GM23338 (cell line): ENCODE measurements at regions not wholly inside any gene's neighbourhood (a gene's known extent, or its start where the extent isn't known, plus 50 kb on each side); places are given as distances from the start of the nearest gene placed in this dataset.

Source experiments
- ATAC-seq: fragments of 200-7000 bp; cut with Tn5 transposase; 3 replicates; pipeline ENCODE4 v1.9.1; 2020
- DNase-seq: peaks from one replicate; pipeline ENCODE4 v3.0.0-alpha.2; 2015; ENCODE audit warnings: low spot score
- H2AFZ ChIP-seq: fragments of 200-600 bp; sonication (generic); 2 replicates; pipeline ENCODE4 v1.8.0; 2016; ENCODE audit warnings: antibody characterized with exemption, mild to moderate bottlenecking, moderate library complexity
- H3F3A ChIP-seq: fragments of 200-600 bp; sonication (generic); replicated peaks from 2 replicates; pipeline ENCODE4 v1.8.0; 2017; ENCODE audit warnings: antibody characterized with exemption, mixed run types, low read depth
- H3K27ac ChIP-seq: fragments of 200-600 bp; sonication (generic); 2 replicates; pipeline ENCODE4 v1.6.1; 2016; ENCODE audit warnings: low read depth
- H3K27me3 ChIP-seq: fragments of 200-600 bp; sonication (generic); 2 replicates; pipeline ENCODE4 v1.8.0; 2016; ENCODE audit warnings: mild to moderate bottlenecking, mixed run types, moderate library complexity; ENCODE audit not compliant: insufficient read depth
- H3K36me3 ChIP-seq: fragments of 200-600 bp; sonication (generic); 2 replicates; pipeline ENCODE4 v1.8.0; 2016; ENCODE audit warnings: mild to moderate bottlenecking; ENCODE audit not compliant: insufficient read depth
- H3K4me1 ChIP-seq: fragments of 200-600 bp; sonication (generic); 2 replicates; pipeline ENCODE4 v1.8.0; 2016; ENCODE audit warnings: mild to moderate bottlenecking, moderate library complexity; ENCODE audit not compliant: insufficient read depth
- H3K4me2 ChIP-seq: fragments of 200-600 bp; sonication (generic); 2 replicates; pipeline ENCODE4 v1.7.1; 2017; ENCODE audit warnings: mixed run types
- H3K4me3 ChIP-seq: fragments of 200-600 bp; sonication (generic); 2 replicates; pipeline ENCODE4 v1.6.1; 2016; ENCODE audit warnings: mixed run types
- H3K79me2 ChIP-seq: fragments of 200-600 bp; sonication (generic); replicated peaks from 2 replicates; pipeline ENCODE4 v1.8.0; 2017; ENCODE audit warnings: mild to moderate bottlenecking; ENCODE audit not compliant: insufficient read depth
- H3K9me2 ChIP-seq: fragments of 200-600 bp; sonication (generic); 2 replicates; pipeline ENCODE4 v1.8.0; 2017; ENCODE audit not compliant: insufficient read depth
- H4K20me1 ChIP-seq: fragments of 200-600 bp; sonication (generic); replicated peaks from 2 replicates; pipeline ENCODE4 v1.8.0; 2017; ENCODE audit warnings: mild to moderate bottlenecking; ENCODE audit not compliant: insufficient read depth
- H3K27ac Mint-ChIP-seq: 2 replicates; pipeline ENCODE4 v1.8.0; 2020; ENCODE audit warnings: inconsistent platforms, mild to moderate bottlenecking, moderate library complexity, mixed read lengths
- H3K27me3 Mint-ChIP-seq: 3 replicates; pipeline ENCODE4 v1.8.0; 2022; ENCODE audit warnings: low read depth, mild to moderate bottlenecking, moderate library complexity, mixed read lengths, inconsistent platforms; ENCODE audit not compliant: insufficient read depth, poor library complexity
- H3K36me3 Mint-ChIP-seq: 3 replicates; pipeline ENCODE4 v1.8.0; 2021; ENCODE audit warnings: low read depth, mild to moderate bottlenecking, inconsistent platforms, moderate library complexity, mixed read lengths
- H3K4me1 Mint-ChIP-seq: 3 replicates; pipeline ENCODE4 v1.8.0; 2020; ENCODE audit warnings: mild to moderate bottlenecking, inconsistent platforms, mixed read lengths
- H3K4me3 Mint-ChIP-seq: 3 replicates; pipeline ENCODE4 v1.8.0; 2021; ENCODE audit warnings: moderate library complexity, mild to moderate bottlenecking, inconsistent platforms, mixed read lengths
- H3K9me3 Mint-ChIP-seq: 3 replicates; pipeline ENCODE4 v1.8.0; 2020; ENCODE audit warnings: moderate library complexity, mild to moderate bottlenecking, inconsistent platforms, mixed read lengths
- CREB1 ChIP-seq: fragments of 250-450 bp; sonication (Bioruptor Pico); IDR thresholded peaks from 2 replicates; pipeline ENCODE4 v1.5.0; 2020; ENCODE audit warnings: low read depth, mild to moderate bottlenecking, moderate library complexity
- ETS1 ChIP-seq: IDR thresholded peaks from 2 replicates; pipeline ENCODE4 v1.6.1; 2016; ENCODE audit warnings: antibody characterized with exemption
- EZH2 ChIP-seq: fragments of 200-600 bp; sonication (generic); IDR thresholded peaks from one replicate; pipeline ENCODE4 v1.8.0; 2017; ENCODE audit warnings: antibody characterized with exemption, mild to moderate bottlenecking, low read depth; ENCODE audit not compliant: unreplicated experiment
- EZH2phosphoT487 ChIP-seq: fragments of 200-600 bp; sonication (generic); IDR thresholded peaks from one replicate; pipeline ENCODE4 v1.8.1; 2018; ENCODE audit warnings: antibody characterized with exemption; ENCODE audit not compliant: unreplicated experiment
- JUNB ChIP-seq: IDR thresholded peaks from one replicate; pipeline ENCODE4 v1.6.1; 2016; ENCODE audit warnings: antibody characterized with exemption; ENCODE audit not compliant: unreplicated experiment
- NANOG ChIP-seq: IDR thresholded peaks from 2 replicates; pipeline ENCODE4 v1.6.1; 2016; ENCODE audit warnings: antibody characterized with exemption, borderline replicate concordance
- POLR2AphosphoS5 ChIP-seq: IDR thresholded peaks from 2 replicates; pipeline ENCODE4 v1.6.1; 2016; ENCODE audit warnings: antibody characterized with exemption, low read depth
- REST ChIP-seq: IDR thresholded peaks from one replicate; pipeline ENCODE4 v1.6.1; 2018; ENCODE audit warnings: antibody characterized with exemption; ENCODE audit not compliant: unreplicated experiment
- STAT1 ChIP-seq: IDR thresholded peaks from one replicate; pipeline ENCODE4 v1.6.1; 2016; ENCODE audit warnings: antibody characterized with exemption; ENCODE audit not compliant: unreplicated experiment
- ZNF114 ChIP-seq: fragments of 250-450 bp; sonication (Bioruptor Pico); IDR thresholded peaks from 2 replicates; pipeline ENCODE4 v1.5.0; 2020; ENCODE audit warnings: mild to moderate bottlenecking, moderate library complexity
- ZNF331 ChIP-seq: fragments of 250-450 bp; sonication (Bioruptor Pico); IDR thresholded peaks from 2 replicates; pipeline ENCODE4 v1.5.0; 2020; ENCODE audit warnings: low read depth, mild to moderate bottlenecking, moderate library complexity
- ZNF462 ChIP-seq: fragments of 250-450 bp; sonication (Bioruptor Pico); IDR thresholded peaks from 2 replicates; pipeline ENCODE4 v1.5.0; 2020; ENCODE audit warnings: mild to moderate bottlenecking, moderate library complexity

- TF ChIP-seq ETS1 (no peak), EZH2phosphoT487 (no peak), REST (no peak), JUNB (no peak), ZNF114 (no peak), ZNF331 (CRISPR knock-in tag) (no peak), ZNF462 (CRISPR knock-in tag) (no peak), STAT1 (no peak), NANOG (no peak), EZH2 (no peak), POLR2AphosphoS5 (no peak), CREB1 (no peak)
- H2AFZ ChIP-seq: no peak overlapping the region; the same call in 1 of the 2 replicates
These were observed 139.3 kb upstream of the ROBO2 start for GRCh38 chr3:76900596-76900995.

More at GRCh38 chr3:76900596-76900995, 139.3 kb upstream of the ROBO2 start:
- Mint-ChIP-seq H3K4me3 (no peak overlapping the region), H3K4me1 (no peaks in the 10 kb centered on the region), H3K9me3 (no peaks in the 10 kb centered on the region; the same call in 2 of the 3 replicates), H3K27ac (no peak overlapping the region), H3K27me3 (no peaks in the 10 kb centered on the region), H3K36me3 (no peaks in the 10 kb centered on the region)
- no peak for DNase-seq
- H3K36me3 ChIP-seq: no peaks in the 10 kb centered on the region
- no peaks in the 10 kb centered on the region for H4K20me1 ChIP-seq
- H3K4me1 ChIP-seq: no peaks in the 10 kb centered on the region
- H3F3A ChIP-seq: no peaks in the 10 kb centered on the region
- no peak overlapping the region for H3K4me3 ChIP-seq
- H3K79me2 ChIP-seq: no peaks in the 10 kb centered on the region
- H3K27me3 ChIP-seq: no peaks in the 10 kb centered on the region
- no peak overlapping the region for H3K4me2 ChIP-seq
- ATAC-seq: no peak
- H3K27ac ChIP-seq: no peak overlapping the region
- no peaks in the 10 kb centered on the region; the same call in 1 of the 2 replicates for H3K9me2 ChIP-seq
